ENCODE measurements at regions not wholly inside any gene's neighbourhood (a gene's known extent, or its start where the extent isn't known, plus 50 kb on each side); places are given as distances from the start of the nearest gene placed in this dataset.

DNA sequence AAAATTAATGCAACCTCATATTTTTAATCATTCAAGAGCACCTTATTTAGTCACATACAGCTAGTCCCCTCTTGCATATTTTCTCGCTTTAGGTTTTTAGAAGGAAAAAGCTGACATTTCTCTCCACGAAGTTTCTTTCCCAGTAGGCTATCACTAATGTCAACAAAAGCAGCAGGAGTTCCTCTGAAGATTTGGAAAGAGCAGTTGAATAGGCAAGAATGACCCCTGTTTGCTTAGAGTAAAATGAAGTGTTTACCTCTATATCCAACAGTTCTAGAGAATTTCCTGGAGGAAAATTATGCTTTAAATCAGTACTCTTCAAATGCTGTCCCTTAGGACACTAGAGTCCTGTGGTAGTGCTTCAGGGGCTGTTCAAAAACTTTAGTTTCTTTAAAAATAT lies 188.1 kb upstream of the PRKD1 start:
- TF ChIP-seq EZH2 (IDR thresholded peaks at IDR 0.05), result no peak
- TF ChIP-seq, protein P1, sequence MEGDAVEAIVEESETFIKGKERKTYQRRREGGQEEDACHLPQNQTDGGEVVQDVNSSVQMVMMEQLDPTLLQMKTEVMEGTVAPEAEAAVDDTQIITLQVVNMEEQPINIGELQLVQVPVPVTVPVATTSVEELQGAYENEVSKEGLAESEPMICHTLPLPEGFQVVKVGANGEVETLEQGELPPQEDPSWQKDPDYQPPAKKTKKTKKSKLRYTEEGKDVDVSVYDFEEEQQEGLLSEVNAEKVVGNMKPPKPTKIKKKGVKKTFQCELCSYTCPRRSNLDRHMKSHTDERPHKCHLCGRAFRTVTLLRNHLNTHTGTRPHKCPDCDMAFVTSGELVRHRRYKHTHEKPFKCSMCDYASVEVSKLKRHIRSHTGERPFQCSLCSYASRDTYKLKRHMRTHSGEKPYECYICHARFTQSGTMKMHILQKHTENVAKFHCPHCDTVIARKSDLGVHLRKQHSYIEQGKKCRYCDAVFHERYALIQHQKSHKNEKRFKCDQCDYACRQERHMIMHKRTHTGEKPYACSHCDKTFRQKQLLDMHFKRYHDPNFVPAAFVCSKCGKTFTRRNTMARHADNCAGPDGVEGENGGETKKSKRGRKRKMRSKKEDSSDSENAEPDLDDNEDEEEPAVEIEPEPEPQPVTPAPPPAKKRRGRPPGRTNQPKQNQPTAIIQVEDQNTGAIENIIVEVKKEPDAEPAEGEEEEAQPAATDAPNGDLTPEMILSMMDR (IDR thresholded peaks at IDR 0.05), result no peak

Measured in neural progenitor cell (in vitro differentiated cells).